ENCODE measurements at regions not wholly inside any gene's neighbourhood (a gene's known extent, or its start where the extent isn't known, plus 50 kb on each side); places are given as distances from the start of the nearest gene placed in this dataset.

DNA sequence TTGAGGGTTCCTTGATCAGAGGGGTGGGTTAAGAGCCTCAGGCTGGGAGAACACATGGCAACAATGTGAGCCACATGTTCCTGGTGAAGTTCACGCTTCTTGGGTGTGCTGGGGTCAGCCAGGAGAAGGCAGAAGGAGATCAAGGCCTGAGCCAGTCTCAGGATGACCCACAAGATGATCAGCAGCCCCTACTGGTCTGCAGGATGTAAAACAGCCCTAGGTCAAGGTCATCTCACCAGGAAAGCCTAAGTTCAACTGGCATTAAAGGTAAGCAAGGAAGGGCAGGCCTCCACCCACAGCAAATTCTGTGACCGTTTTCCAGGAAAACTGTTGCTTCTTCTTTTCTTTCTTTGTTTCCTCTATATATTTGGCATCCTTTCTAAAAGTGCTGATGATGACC lies 156.7 kb upstream of the KIRREL3 start:
- BruUV-seq (replicated peaks), result no TSS peak
- TF ChIP-seq, protein P1, sequence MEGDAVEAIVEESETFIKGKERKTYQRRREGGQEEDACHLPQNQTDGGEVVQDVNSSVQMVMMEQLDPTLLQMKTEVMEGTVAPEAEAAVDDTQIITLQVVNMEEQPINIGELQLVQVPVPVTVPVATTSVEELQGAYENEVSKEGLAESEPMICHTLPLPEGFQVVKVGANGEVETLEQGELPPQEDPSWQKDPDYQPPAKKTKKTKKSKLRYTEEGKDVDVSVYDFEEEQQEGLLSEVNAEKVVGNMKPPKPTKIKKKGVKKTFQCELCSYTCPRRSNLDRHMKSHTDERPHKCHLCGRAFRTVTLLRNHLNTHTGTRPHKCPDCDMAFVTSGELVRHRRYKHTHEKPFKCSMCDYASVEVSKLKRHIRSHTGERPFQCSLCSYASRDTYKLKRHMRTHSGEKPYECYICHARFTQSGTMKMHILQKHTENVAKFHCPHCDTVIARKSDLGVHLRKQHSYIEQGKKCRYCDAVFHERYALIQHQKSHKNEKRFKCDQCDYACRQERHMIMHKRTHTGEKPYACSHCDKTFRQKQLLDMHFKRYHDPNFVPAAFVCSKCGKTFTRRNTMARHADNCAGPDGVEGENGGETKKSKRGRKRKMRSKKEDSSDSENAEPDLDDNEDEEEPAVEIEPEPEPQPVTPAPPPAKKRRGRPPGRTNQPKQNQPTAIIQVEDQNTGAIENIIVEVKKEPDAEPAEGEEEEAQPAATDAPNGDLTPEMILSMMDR (IDR thresholded peaks at IDR 0.05; ENCODE audit: unreplicated experiment), result no peak
- Mint-ChIP-seq H3K4me1 (ENCODE audit: insufficient read depth, unreplicated experiment) (no peaks in the 10 kb centered on the region), H3K4me3 (ENCODE audit: unreplicated experiment) (no peak overlapping the region), H3K27me3 (ENCODE audit: insufficient read depth, unreplicated experiment) (no peaks in the 10 kb centered on the region), H3K27ac (ENCODE audit: low read depth, unreplicated experiment) (no peak overlapping the region), H3K9me3 (ENCODE audit: unreplicated experiment) (peaks cover 5% of the 10 kb centered on the region), H3K36me3 (ENCODE audit: insufficient read depth, unreplicated experiment) (no peaks in the 10 kb centered on the region)
- no peak for DNase-seq (ENCODE audit: unreplicated experiment)
- ChIA-PET POLR2A (no interaction called here), CTCF (no interaction called here)
- intact Hi-C loops (cut with micrococcal nuclease), result no loop called here

DNA sequence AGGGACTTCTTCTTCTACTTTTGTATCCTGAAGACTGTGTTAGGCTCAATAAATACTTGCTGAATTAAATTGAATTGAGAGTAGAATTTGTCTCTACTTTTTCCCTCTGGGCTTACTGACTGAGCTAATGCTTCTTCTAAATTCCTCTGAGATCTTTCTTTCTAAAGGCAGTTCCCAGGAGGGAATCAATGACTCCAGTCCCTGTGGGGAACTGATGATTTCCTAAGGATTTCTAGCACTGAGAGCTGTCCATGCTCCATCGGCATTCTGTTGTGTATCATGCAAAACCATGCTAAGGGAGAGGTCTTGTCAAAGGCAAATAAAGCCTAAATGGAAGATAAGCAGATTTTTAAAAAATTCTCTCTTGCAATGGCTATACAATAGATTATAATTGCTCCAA lies 148.8 kb upstream of the KIRREL3 start:
- DNase-seq (ENCODE audit: unreplicated experiment), result no peak
- POLR2A ChIA-PET, result no interaction called here
- Mint-ChIP-seq H3K9me3 (ENCODE audit: unreplicated experiment) (peaks cover 12% of the 10 kb centered on the region), H3K27ac (ENCODE audit: low read depth, unreplicated experiment) (no peak overlapping the region), H3K36me3 (ENCODE audit: insufficient read depth, unreplicated experiment) (no peaks in the 10 kb centered on the region), H3K4me1 (ENCODE audit: insufficient read depth, unreplicated experiment) (no peaks in the 10 kb centered on the region), H3K27me3 (ENCODE audit: insufficient read depth, unreplicated experiment) (no peaks in the 10 kb centered on the region), H3K4me3 (ENCODE audit: unreplicated experiment) (no peak overlapping the region)
- intact Hi-C loops (cut with micrococcal nuclease), result no loop called here
- TF ChIP-seq, protein P1 (IDR thresholded peaks at IDR 0.05; ENCODE audit: unreplicated experiment), result no peak
- no TSS peak for BruUV-seq (replicated peaks)
- CTCF ChIA-PET, result interaction anchor here (1.5 kb wide), 1 partner anchor 197 kb away, joined by 6 read pairs; no protein-coding TSS in a partner anchor

DNA sequence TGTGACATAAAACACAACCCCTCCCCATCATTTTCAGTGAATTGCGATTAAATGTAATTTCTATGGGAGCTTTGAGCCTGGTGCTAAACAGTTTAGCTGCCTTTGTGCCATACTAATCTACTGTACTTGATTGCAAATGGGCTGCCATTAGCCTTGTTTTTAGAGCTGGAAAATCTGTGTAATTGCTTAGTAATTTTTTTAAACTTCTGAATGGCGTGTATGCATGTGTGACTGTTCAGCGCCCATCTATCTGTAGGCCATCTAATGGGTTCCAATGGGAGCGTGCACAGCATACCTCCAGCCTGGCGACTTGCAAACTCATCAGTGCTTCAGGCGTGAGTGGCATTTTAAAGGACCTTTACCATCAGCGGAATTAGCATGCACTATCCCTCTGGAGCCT lies 142.7 kb upstream of the KIRREL3 start:
- Mint-ChIP-seq H3K27ac (ENCODE audit: low read depth, unreplicated experiment) (no peak overlapping the region), H3K36me3 (ENCODE audit: insufficient read depth, unreplicated experiment) (no peaks in the 10 kb centered on the region), H3K4me3 (ENCODE audit: unreplicated experiment) (no peak overlapping the region), H3K4me1 (ENCODE audit: insufficient read depth, unreplicated experiment) (no peaks in the 10 kb centered on the region), H3K27me3 (ENCODE audit: insufficient read depth, unreplicated experiment) (no peaks in the 10 kb centered on the region), H3K9me3 (ENCODE audit: unreplicated experiment) (peaks cover 9% of the 10 kb centered on the region)
- TF ChIP-seq, protein P1 (IDR thresholded peaks at IDR 0.05; ENCODE audit: unreplicated experiment), result no peak
- CTCF ChIA-PET, result no interaction called here
- POLR2A ChIA-PET, result no interaction called here
- no TSS peak for BruUV-seq (replicated peaks)
- intact Hi-C loops (cut with micrococcal nuclease), result no loop called here
- DNase-seq (ENCODE audit: unreplicated experiment), result no peak

DNA sequence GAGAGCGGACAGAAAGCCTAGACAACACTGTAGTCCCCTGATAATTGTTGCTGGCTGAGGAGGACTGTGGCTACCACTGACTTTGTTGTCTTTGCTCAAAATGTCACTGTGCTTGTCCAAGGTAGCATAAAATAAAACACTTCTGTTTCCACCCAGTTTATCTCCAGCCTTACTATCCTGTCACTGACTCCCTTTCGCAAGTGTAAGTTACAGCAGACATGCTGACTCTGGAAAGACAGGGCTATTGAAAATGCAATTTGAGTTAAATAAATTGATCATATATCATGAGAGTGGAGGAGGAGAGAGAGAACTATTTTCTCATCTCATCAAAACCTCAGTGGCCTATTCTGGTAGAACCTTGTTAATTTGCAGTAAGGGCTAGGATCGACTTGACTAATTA lies 138.0 kb upstream of the KIRREL3 start:
- TF ChIP-seq, protein P1 (IDR thresholded peaks at IDR 0.05; ENCODE audit: unreplicated experiment), result no peak

More for the DNA sequence above, 138.0 kb upstream of the KIRREL3 start:
- POLR2A ChIA-PET, result interaction anchor here (0.6 kb wide), 1 partner anchor 21 kb away, joined by 3 read pairs; no protein-coding TSS in a partner anchor
- Mint-ChIP-seq H3K27ac (ENCODE audit: low read depth, unreplicated experiment) (no peak overlapping the region), H3K36me3 (ENCODE audit: insufficient read depth, unreplicated experiment) (no peaks in the 10 kb centered on the region), H3K4me3 (ENCODE audit: unreplicated experiment) (no peak overlapping the region), H3K4me1 (ENCODE audit: insufficient read depth, unreplicated experiment) (no peaks in the 10 kb centered on the region), H3K9me3 (ENCODE audit: unreplicated experiment) (peaks cover 19% of the 10 kb centered on the region), H3K27me3 (ENCODE audit: insufficient read depth, unreplicated experiment) (no peaks in the 10 kb centered on the region)
- intact Hi-C loops (cut with micrococcal nuclease), result no loop called here
- no peak for DNase-seq (ENCODE audit: unreplicated experiment)
- CTCF ChIA-PET, result no interaction called here
- no TSS peak for BruUV-seq (replicated peaks)

All from MCF 10A (cell line).